DMS 273 (cell line): ENCODE measurements at regions not wholly inside any gene's neighbourhood (a gene's known extent, or its start where the extent isn't known, plus 50 kb on each side); places are given as distances from the start of the nearest gene placed in this dataset.

ENCODE experiments used
- DNase-seq: peaks from one replicate; lab custom pipeline; 2025; ENCODE audit not compliant: unreplicated experiment; lab: John Stamatoyannopoulos, UW

DNA sequence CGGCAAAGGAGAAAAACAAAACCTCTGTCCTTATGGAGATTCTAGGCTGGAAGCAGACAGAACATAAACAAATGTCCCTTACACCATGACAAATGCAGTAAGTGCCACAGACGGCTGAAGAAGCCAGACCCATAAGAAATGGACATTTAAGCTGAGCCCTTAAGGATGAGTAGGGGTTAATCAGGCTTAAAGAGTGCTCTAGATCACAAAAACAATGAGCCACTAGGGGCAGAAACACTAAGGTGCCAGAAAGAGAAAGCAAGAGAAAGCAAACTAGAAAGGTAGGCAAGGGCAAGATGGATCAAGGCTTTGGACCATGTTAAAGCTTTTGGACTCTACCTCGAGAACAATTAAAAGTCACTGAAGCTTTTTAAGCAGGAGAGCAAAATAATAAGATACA is 326.9 kb upstream of the WWC1 start:
- peak; percentile 7 for DNase-seq

- no peak for DNase-seq
Measured at GRCh38 chr5:167965710-167966109, 325.7 kb upstream of the WWC1 start.

DNA sequence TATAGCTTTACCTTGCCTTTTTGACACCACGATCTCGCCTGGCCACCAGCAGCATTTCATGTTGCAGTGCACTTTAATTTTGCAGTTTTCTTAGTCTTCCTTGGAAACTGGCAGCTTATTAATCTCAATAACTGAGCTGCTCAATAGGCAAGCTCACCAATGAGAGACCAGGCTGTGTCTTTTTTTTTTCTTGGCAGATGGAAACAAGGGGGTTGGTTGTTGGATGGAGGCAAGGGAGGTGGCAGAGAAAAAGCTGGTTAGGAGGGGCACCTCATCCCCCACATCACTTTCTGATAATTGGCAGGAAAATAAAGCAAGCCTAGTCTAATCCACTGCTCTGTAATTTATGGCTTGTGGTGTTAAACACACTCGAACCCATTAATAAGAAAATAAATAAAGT is 324.5 kb upstream of the WWC1 start:
- DNase-seq: no peak

- DNase-seq: no peak
Measured at GRCh38 chr5:167967494-167968177, 323.8 kb upstream of the WWC1 start.

GRCh38 chr5:167968837-167969236 is 322.6 kb upstream of the WWC1 start:
- DNase-seq: no peak

- no peak for DNase-seq
Measured at GRCh38 chr5:167969998-167970397, 321.4 kb upstream of the WWC1 start.

DNA sequence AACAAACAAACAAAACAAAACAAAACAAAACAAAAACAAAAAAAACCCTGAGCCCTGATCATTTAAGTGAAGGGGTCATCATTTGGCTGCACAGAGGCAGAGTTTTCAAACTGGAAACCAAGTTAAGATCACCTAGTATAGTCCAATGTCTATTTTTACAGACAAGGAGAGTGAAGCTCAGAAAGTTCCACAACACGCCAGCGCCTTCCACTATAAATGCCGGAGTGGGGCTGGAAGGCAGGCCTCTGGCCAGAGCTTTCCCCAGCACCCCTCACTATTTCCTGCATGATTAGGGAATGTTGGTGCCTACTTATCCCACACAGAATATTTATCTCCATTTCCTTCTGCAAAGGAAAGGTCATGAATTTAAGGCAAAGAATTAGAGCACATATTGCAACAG is 319.7 kb upstream of the WWC1 start:
- DNase-seq: no peak

- DNase-seq: no peak
Measured at GRCh38 chr5:167973126-167973525, 318.3 kb upstream of the WWC1 start.

DNA sequence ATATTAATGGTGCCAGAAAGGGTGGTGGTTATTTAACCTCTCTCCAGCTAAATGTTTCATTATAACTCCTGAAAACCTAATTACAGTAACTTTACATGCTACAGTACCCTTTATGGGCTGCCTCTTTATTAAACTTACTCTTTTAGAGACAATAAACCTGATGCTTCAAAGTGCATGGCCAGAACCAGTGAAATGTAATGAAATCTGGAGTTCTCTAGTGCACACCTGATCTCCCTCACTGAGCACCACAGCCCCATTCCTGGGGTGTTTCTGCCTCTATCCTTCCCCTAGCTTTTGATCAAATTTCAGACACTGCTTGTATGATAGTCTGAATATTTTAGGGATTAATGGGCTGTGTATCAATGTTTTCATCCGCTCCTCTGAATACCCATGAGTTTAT is 306.5 kb upstream of the WWC1 start:
- no peak for DNase-seq

DNA sequence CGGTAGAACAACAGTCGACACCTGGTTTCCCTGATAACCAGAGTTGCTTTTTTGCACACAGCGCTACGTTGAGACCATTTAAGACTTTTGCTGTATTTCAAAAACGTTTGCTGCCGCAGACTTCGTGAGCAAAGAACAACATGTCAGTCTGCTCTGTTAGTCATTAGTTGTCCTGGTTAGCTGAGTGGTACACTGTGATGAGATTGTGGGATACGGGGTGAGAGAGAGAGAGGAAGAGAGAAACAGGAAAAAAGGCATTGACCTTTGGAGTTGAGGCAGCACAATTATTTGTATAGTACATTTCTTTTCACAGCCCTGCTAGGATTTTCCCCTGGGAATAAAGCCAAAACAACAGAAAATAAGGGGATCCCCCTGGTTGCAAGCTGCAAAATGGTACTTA is 306.1 kb upstream of the WWC1 start:
- no peak for DNase-seq

GRCh38 chr5:167987490-167988280 is 303.8 kb upstream of the WWC1 start:
- no peak for DNase-seq

DNA sequence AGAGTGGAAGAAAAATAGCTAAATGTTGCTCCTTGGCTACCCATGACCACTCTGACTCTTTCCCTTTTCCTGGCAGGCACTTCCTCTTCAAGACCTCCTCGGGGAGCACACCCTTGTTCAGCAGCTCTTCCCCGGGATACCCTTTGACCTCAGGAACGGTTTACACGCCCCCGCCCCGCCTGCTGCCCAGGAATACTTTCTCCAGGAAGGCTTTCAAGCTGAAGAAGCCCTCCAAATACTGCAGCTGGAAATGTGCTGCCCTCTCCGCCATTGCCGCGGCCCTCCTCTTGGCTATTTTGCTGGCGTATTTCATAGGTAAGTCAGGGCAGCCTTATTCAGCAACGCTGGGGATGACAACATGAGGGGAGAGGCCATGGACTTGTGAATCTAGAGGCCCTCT is 298.6 kb upstream of the WWC1 start:
- DNase-seq: no peak

DNA sequence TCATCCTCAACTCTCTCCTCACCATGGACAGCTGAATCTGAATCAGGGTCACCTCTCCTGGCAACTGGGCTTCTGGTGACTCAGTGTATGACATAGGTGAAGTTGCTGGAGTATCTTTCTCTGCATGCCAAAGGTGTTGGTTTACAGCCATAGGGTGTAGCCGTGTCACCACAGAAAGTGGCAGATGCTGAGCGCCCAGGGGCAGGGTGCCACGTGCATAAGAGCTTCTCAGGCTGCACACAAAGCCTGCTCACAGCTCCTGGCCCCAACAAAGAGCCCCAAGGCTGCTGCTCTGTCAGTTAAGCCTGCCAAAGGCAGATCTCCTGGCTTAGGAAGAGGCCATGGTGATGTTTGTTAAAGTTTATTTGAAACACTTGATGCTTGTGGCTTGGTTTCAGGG is 297.7 kb upstream of the WWC1 start:
- no peak for DNase-seq

DNA sequence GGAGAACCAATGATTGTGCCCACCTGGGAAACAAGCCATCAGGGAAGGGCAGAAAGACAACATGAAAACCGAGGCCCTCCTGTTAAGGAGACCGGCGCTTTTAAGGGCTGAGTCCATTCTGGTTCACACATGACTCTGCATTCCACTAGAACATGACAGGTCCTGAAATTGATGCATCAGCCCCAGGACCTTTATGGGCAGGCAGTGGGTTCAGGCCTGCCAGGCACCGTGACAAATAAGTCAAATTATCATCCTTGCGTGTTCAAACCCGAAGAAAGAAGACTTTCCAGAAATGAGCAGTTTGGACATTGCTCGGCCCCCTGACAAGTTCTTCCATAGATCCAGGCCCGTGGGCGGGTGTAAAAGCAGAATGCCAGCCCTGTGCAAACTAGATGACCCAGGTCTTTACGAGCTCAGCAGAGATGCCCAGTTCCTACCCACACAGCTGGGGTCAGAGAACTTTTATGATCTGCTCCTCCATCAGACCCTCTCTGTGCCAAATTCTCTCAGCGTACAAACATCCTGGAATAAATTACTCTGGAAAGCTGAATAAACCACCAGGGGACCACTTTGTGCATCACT is 295.5 kb upstream of the WWC1 start:
- DNase-seq: no peak

- DNase-seq: no peak
Measured at GRCh38 chr5:167998148-167998767, 293.2 kb upstream of the WWC1 start.

GRCh38 chr5:167999182-167999581 is 292.3 kb upstream of the WWC1 start:
- no peak for DNase-seq

- no peak for DNase-seq
Measured at GRCh38 chr5:168001318-168001717, 290.1 kb upstream of the WWC1 start.

DNA sequence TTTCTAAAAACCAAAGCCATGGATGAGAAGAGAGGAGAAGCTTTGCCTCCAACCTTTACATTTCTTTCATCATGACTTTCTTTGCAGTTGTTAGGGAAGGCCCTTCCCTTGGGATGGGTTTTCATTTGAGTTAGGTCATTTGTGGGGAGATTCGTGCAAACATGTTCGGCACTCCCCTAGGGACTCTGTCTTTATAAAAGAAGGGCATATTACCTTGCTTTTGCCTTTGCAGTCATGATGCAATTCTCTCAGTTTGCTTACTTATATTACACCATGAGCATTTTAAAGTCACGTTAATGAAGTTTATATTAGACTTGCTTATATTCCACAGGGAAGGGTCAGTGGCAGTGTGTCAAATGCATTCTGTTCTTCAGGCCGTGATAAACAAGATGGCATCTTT is 289.3 kb upstream of the WWC1 start:
- no peak for DNase-seq

GRCh38 chr5:168005093-168005492 is 286.4 kb upstream of the WWC1 start:
- no peak for DNase-seq

DNA sequence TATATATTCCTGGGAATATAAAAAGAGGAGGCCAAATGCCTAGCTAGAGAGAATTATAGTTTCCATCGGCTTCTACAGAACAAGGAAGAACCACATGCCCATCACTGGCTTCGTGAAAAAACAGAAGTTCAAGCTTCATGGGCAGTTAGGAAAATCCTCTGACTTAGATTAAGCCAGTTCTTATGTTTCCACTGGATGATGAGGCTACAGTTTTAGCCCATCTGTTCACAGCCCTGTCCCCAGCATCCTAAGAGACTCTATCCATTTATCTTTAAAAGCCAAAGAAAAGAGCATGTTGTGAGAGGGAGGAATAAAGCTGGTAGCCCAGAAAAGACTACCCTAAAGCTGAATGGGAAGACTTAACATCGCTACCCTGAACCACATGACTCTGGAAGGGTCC is 285.5 kb upstream of the WWC1 start:
- no peak for DNase-seq

DNA sequence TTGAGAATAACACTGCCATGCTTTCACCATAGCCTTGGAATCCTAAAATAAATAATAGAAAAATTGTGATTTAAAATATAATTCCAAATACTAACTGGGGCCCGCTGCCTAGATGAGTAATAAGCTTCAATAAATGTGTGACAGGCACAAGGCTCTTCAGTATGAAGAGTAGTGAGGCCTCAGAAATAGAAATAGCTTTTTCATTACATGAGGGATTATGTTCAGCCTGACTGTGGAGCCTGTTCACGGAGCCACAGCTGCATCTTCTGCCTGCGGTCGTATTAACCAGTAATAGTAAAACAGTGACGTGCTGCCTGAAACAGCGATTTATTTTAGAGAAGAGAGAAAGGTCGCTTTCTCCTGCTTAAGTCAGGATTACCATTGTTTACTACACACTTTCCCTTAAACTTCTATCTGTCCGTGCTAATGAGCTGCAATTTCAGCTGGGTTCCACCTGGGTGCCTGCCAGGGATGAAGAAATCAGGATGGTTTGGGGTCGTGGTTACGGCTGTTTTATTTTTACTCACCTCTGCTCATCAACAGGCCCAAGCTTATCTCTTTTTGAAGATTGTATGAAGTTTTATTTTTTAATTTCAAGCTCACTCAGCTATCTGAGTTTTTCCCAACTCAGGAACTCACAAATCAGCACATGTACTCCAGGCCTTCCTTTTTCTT is 284.9 kb upstream of the WWC1 start:
- no peak for DNase-seq
